IMR-90 (cell line): ENCODE measurements at regions not wholly inside any gene's neighbourhood (a gene's known extent, or its start where the extent isn't known, plus 50 kb on each side); places are given as distances from the start of the nearest gene placed in this dataset.

Experiments used
- ATAC-seq: fragments of 200-7000 bp; cut with Tn5 transposase; 2 replicates; pipeline ENCODE4 v1.9.1; 2020; ENCODE audit warnings: low read depth, mild to moderate bottlenecking, moderate library complexity
- BruUV-seq: library from RNA; stranded (reverse); fragments of 400-500 nt; replicated peaks from 2 replicates; lab custom pipeline; 2021; lab: Mats Ljungman, UMichigan
- CTCF ChIA-PET: fragments of 300-600 bp; formaldehyde crosslinking; extraction: SDS; loops from one replicate; lab custom pipeline; 2021; ENCODE audit warnings: antibody characterized with exemption; lab: Yijun Ruan, JAX
- POLR2A ChIA-PET: fragments of 300-600 bp; sonication (Branson Sonifier 250); formaldehyde crosslinking; loops from one replicate; lab custom pipeline; 2022; ENCODE audit warnings: antibody characterized with exemption; ENCODE audit not compliant: unreplicated experiment; lab: Charles Lee
- DNase-seq: peaks from one replicate; pipeline ENCODE4 v3.0.0; 2013
- H2AFZ ChIP-seq: replicated peaks from 2 replicates; pipeline ENCODE3; 2013; ENCODE audit warnings: low read length, mild to moderate bottlenecking; ENCODE audit not compliant: poor library complexity
- H2AK5ac ChIP-seq: 2 replicates; pipeline ENCODE4 v1.6.1; 2013; ENCODE audit warnings: low read depth, low read length, inconsistent platforms
- H2AK9ac ChIP-seq: replicated peaks from 2 replicates; pipeline ENCODE3; 2013; ENCODE audit warnings: mild to moderate bottlenecking, low read depth, low read length, moderate library complexity; ENCODE audit not compliant: poor library complexity
- H2BK120ac ChIP-seq: 2 replicates; pipeline ENCODE4 v1.6.1; 2013; ENCODE audit warnings: low read depth, low read length, inconsistent platforms
- H2BK15ac ChIP-seq: 3 replicates; pipeline ENCODE4 v1.6.1; 2013; ENCODE audit warnings: low read depth, low read length, inconsistent platforms
- H2BK20ac ChIP-seq: 2 replicates; pipeline ENCODE4 v1.6.1; 2013; ENCODE audit warnings: low read depth, mild to moderate bottlenecking, inconsistent platforms, low read length, moderate library complexity
- H2BK5ac ChIP-seq: 2 replicates; pipeline ENCODE4 v1.6.1; 2013; ENCODE audit warnings: mild to moderate bottlenecking, low read depth, low read length, inconsistent platforms; ENCODE audit not compliant: poor library complexity, severe bottlenecking
- H3K14ac ChIP-seq: replicated peaks from 2 replicates; pipeline ENCODE4 v1.6.1; 2013; ENCODE audit warnings: low read depth, low read length, inconsistent platforms
- H3K18ac ChIP-seq: 2 replicates; pipeline ENCODE4 v1.6.1; 2013; ENCODE audit warnings: low read depth, low read length, control low read depth
- H3K23ac ChIP-seq: 2 replicates; pipeline ENCODE4 v1.6.1; 2013; ENCODE audit warnings: low read depth, low read length, inconsistent platforms
- H3K27ac ChIP-seq: 2 replicates; pipeline ENCODE4 v1.5.1; 2013; ENCODE audit warnings: mild to moderate bottlenecking, control low read depth, low read length; ENCODE audit not compliant: insufficient read depth
- H3K27me3 ChIP-seq: 2 replicates; pipeline ENCODE4 v1.6.1; 2013; ENCODE audit warnings: low read length; ENCODE audit not compliant: control insufficient read depth, insufficient read depth
- H3K36me3 ChIP-seq: 2 replicates; pipeline ENCODE4 v1.6.1; 2013; ENCODE audit warnings: low read length, mixed read lengths; ENCODE audit not compliant: control insufficient read depth, insufficient read depth
- H3K4ac ChIP-seq: 2 replicates; pipeline ENCODE4 v1.6.1; 2013; ENCODE audit warnings: low read depth, low read length, inconsistent platforms
- H3K4me1 ChIP-seq: 2 replicates; pipeline ENCODE4 v1.6.1; 2013; ENCODE audit warnings: low read length, mixed read lengths; ENCODE audit not compliant: control insufficient read depth, insufficient read depth
- H3K4me2 ChIP-seq: 2 replicates; pipeline ENCODE4 v1.6.1; 2013; ENCODE audit warnings: low read depth, mild to moderate bottlenecking, control low read depth, low read length, moderate library complexity
- H3K4me3 ChIP-seq: 2 replicates; pipeline ENCODE4 v1.5.1; 2013; ENCODE audit warnings: low read depth, mild to moderate bottlenecking, control low read depth, low read length, moderate library complexity; ENCODE audit not compliant: insufficient read depth
- H3K56ac ChIP-seq: 2 replicates; pipeline ENCODE4 v1.6.1; 2013; ENCODE audit warnings: low read length, inconsistent platforms; ENCODE audit not compliant: insufficient read depth; ENCODE audit errors: extremely low read depth
- H3K79me1 ChIP-seq, 2 experiments: 2 replicates each; pipeline ENCODE4 v1.6.1; 2013; ENCODE audit warnings: low read length in 2 of 2, inconsistent platforms in 1 of 2, low read depth in 1 of 2
- H3K9ac ChIP-seq: 2 replicates; pipeline ENCODE4 v1.6.1; 2013; ENCODE audit warnings: low read depth, low read length, control low read depth
- H3K9me1 ChIP-seq: 2 replicates; pipeline ENCODE4 v1.6.1; 2013; ENCODE audit warnings: low read length, inconsistent platforms; ENCODE audit not compliant: insufficient read depth
- H3K9me3 ChIP-seq: 2 replicates; pipeline ENCODE4 v1.6.1; 2013; ENCODE audit warnings: low read length; ENCODE audit not compliant: control insufficient read depth, insufficient read depth
- H4K20me1 ChIP-seq: 2 replicates; pipeline ENCODE4 v1.6.1; 2013; ENCODE audit warnings: low read length, inconsistent platforms; ENCODE audit not compliant: insufficient read depth
- H4K5ac ChIP-seq: 2 replicates; pipeline ENCODE4 v1.6.1; 2013; ENCODE audit warnings: mild to moderate bottlenecking, low read depth, low read length, control low read depth
- H4K8ac ChIP-seq, 2 experiments: 2 replicates each; pipeline ENCODE4 v1.6.1; 2013; ENCODE audit warnings: low read depth in 2 of 2, low read length in 2 of 2, control low read depth in 1 of 2, inconsistent platforms in 1 of 2
- H4K91ac ChIP-seq: 2 replicates; pipeline ENCODE4 v1.6.1; 2013; ENCODE audit warnings: low read depth, low read length, inconsistent platforms; ENCODE audit not compliant: insufficient read depth
- CHD1 ChIP-seq: IDR thresholded peaks from 2 replicates; pipeline ENCODE4 v1.6.1; 2012; ENCODE audit warnings: low read depth, low read length, improper control_type of control experiment
- USF2 ChIP-seq: fragments of 150-350 bp; IDR thresholded peaks from 2 replicates; pipeline ENCODE4 v1.6.1; 2017; ENCODE audit warnings: mild to moderate bottlenecking, antibody characterized with exemption, low read length, low read depth
- WGBS, 2 experiments: methylation state at CpG; one replicate each; pipeline versions ENCODE4 v1.1.5 to v1.1.7; 2013; ENCODE audit warnings: missing lambda C conversion rate in 2 of 2; ENCODE audit not compliant: insufficient read length in 1 of 2; ENCODE audit errors: extremely low coverage in 2 of 2; 5-methylcytosine and 5-hydroxymethylcytosine counted together
- dilution Hi-C: fragments of 300-500 bp; cut with HindIII; formaldehyde crosslinking; loops from one replicate; pipeline ENCODE4 v1.14.3; 2018; ENCODE audit warnings: low sequenced_read_pairs; ENCODE audit not compliant: unreplicated experiment
- in situ Hi-C: fragments of 300-500 bp; cut with MboI; formaldehyde crosslinking; loops from 3 replicates; pipeline ENCODE4 v1.14.3; 2019; ENCODE audit warnings: low sequenced_read_pairs, inconsistent platforms, mixed read lengths
- intact Hi-C: fragments of 100-400 bp; cut with micrococcal nuclease; formaldehyde crosslinking; loops from 2 replicates; pipeline ENCODE4 v1.10.0; 2022

GRCh38 chr11:71176812-71177211 is 75.6 kb downstream of the SHANK2 start:
- intact Hi-C loops (no loop called here), dilution Hi-C loops (no loop called here), in situ Hi-C loops (no loop called here)
- Histone ChIP-seq H3K4me1 (no peaks in the 10 kb centered on the region), H2AK5ac (no peak overlapping the region), H3K36me3 (no peaks in the 10 kb centered on the region; the same call in 1 of the 2 replicates), H3K27ac (no peak overlapping the region), H2BK5ac (no peak overlapping the region), H3K9me3 (peaks cover 3% of the 10 kb centered on the region; the same call in 1 of the 2 replicates), H2BK15ac (no peak overlapping the region), H3K9me1 (no peaks in the 10 kb centered on the region), H3K4ac (no peak overlapping the region), H3K18ac (no peak overlapping the region), H3K23ac (no peak overlapping the region), H3K9ac (no peak overlapping the region), H3K4me3 (no peak overlapping the region), H2AFZ (no peak overlapping the region), H3K79me1 (no peaks in the 10 kb centered on the region), H2AK9ac (no peak overlapping the region), H2BK120ac (no peak overlapping the region), H3K14ac (no peak overlapping the region), H4K91ac (no peak overlapping the region), H2BK20ac (no peak overlapping the region), H4K8ac (no peak overlapping the region), H4K5ac (no peak overlapping the region), H4K20me1 (no peaks in the 10 kb centered on the region; the same call in none of the 2 replicates), H3K27me3 (no peaks in the 10 kb centered on the region; the same call in 1 of the 2 replicates), H3K4me2 (no peak overlapping the region), H3K56ac (no peak overlapping the region)
- ATAC-seq (no peak), DNase-seq (peak; percentile 10)
- ChIA-PET CTCF (no interaction called here), POLR2A (no interaction called here)
- no peak for TF ChIP-seq USF2
- no peak for TF ChIP-seq CHD1
- BruUV-seq: no TSS peak
- WGBS, 2 experiments: no CpG with 5 or more reads among the region's 2 CpGs
